Left lobe of liver (tissue), 2 donors: ENCODE measurements at regions not wholly inside any gene's neighbourhood (a gene's known extent, or its start where the extent isn't known, plus 50 kb on each side); places are given as distances from the start of the nearest gene placed in this dataset.
"Not testable (repeated sequence)": the region's sequence is repeated elsewhere in the genome, so short reads cannot be mapped to it uniquely, and the experiment has no call there.

Source experiments
- ATAC-seq: fragments of 200-7000 bp; cut with Tn5 transposase; one replicate; pipeline ENCODE4 v1.9.1; 2020; ENCODE audit warnings: mild to moderate bottlenecking, moderate library complexity
- DNase-seq: peaks from one replicate; pipeline ENCODE4 v3.0.0-alpha.2; 2020; ENCODE audit warnings: low spot score
- donor health status: DM: no; HTN: no; CAD: no; lungs with moderate emphysema.
- donor health status: DM: no; HTN: yes; CAD: no.

- ATAC-seq (no peak), DNase-seq (no peak)
Observed at GRCh38 chr3:69491975-69492374, 106.1 kb upstream of the FRMD4B start.

GRCh38 chr3:69490971-69491370, 105.1 kb upstream of the FRMD4B start:
- ATAC-seq, result no peak

GRCh38 chr3:69490235-69490634, 104.3 kb upstream of the FRMD4B start:
- DNase-seq, result no peak
- ATAC-seq, result no peak

More at GRCh38 chr3:69490971-69491370, 105.1 kb upstream of the FRMD4B start:
- DNase-seq, result no peak

- no peak for ATAC-seq
- DNase-seq, result no peak
Observed at GRCh38 chr3:69488026-69488425, 102.1 kb upstream of the FRMD4B start.

GRCh38 chr3:69485489-69485888, 99.6 kb upstream of the FRMD4B start:
- ATAC-seq, result no peak
- no peak for DNase-seq

- DNase-seq (no peak), ATAC-seq (no peak)
Observed at GRCh38 chr3:69484507-69485393, 98.9 kb upstream of the FRMD4B start.

- DNase-seq (no peak), ATAC-seq (no peak)
Observed at GRCh38 chr3:69483449-69483848, 97.6 kb upstream of the FRMD4B start.

- DNase-seq, ATAC-seq: not testable (repeated sequence)
Observed at GRCh38 chr3:69480986-69481385, 95.1 kb upstream of the FRMD4B start.

- DNase-seq, result no peak
Observed at GRCh38 chr3:69474186-69474585, 88.3 kb upstream of the FRMD4B start.

GRCh38 chr3:69472093-69472492, 86.2 kb upstream of the FRMD4B start:
- ATAC-seq (no peak), DNase-seq (no peak)

More at GRCh38 chr3:69474186-69474585, 88.3 kb upstream of the FRMD4B start:
- ATAC-seq, result no peak

GRCh38 chr3:69463531-69463930, 77.6 kb upstream of the FRMD4B start:
- no peak for DNase-seq
- ATAC-seq, result no peak

- no peak for DNase-seq
- ATAC-seq, result no peak
Observed at GRCh38 chr3:69462826-69463100, 76.9 kb upstream of the FRMD4B start.

GRCh38 chr3:69462022-69462825, 76.3 kb upstream of the FRMD4B start:
- ATAC-seq, result no peak
- no peak for DNase-seq

GRCh38 chr3:69460034-69460433, 74.1 kb upstream of the FRMD4B start:
- no peak for DNase-seq
- no peak for ATAC-seq

GRCh38 chr3:69458803-69459365, 73.0 kb upstream of the FRMD4B start:
- DNase-seq (no peak), ATAC-seq (no peak)

GRCh38 chr3:69456631-69457030, 70.7 kb upstream of the FRMD4B start:
- no peak for DNase-seq
- no peak for ATAC-seq

GRCh38 chr3:69454204-69454787, 68.4 kb upstream of the FRMD4B start:
- DNase-seq, result no peak
- no peak for ATAC-seq

- no peak for DNase-seq
- ATAC-seq, result no peak
Observed at GRCh38 chr3:69452295-69452694, 66.4 kb upstream of the FRMD4B start.

GRCh38 chr3:69451594-69451993, 65.7 kb upstream of the FRMD4B start:
- DNase-seq, result no peak
- no peak for ATAC-seq

- DNase-seq (no peak), ATAC-seq (no peak)
Observed at GRCh38 chr3:69448877-69449276, 63.0 kb upstream of the FRMD4B start.

GRCh38 chr3:69446402-69447072, 60.6 kb upstream of the FRMD4B start:
- DNase-seq, result no peak
- no peak for ATAC-seq
